Neutrophil (primary cell): ENCODE measurements at regions not wholly inside any gene's neighbourhood (a gene's known extent, or its start where the extent isn't known, plus 50 kb on each side); places are given as distances from the start of the nearest gene placed in this dataset.

Experiments
- H3K27ac ChIP-seq: fragments of 200-600 bp; sonication (generic); 2 replicates; pipeline ENCODE4 v1.5.1; 2016; ENCODE audit warnings: mild to moderate bottlenecking, moderate library complexity
- H3K27me3 ChIP-seq: fragments of 200-600 bp; sonication (generic); 2 replicates; pipeline ENCODE4 v1.6.0; 2016; ENCODE audit warnings: mild to moderate bottlenecking
- H3K36me3 ChIP-seq: fragments of 200-600 bp; sonication (generic); 2 replicates; pipeline ENCODE4 v1.5.1; 2017
- H3K4me1 ChIP-seq, 2 experiments: fragments of 200-600 bp in 1 of 2; sonication (generic) in 1 of 2; 1 replicate in 1 of 2; 2 replicates in 1 of 2; pipeline versions ENCODE4 v1.5.1 to v1.6.1; 2013 to 2016; ENCODE audit warnings: low read depth in 1 of 2, low read length in 1 of 2, mild to moderate bottlenecking in 1 of 2, moderate library complexity in 1 of 2; ENCODE audit not compliant: control insufficient read depth in 1 of 2, insufficient read depth in 1 of 2
- H3K4me3 ChIP-seq, 2 experiments: fragments of 200-600 bp in 1 of 2; sonication (generic) in 1 of 2; 1 replicate in 1 of 2; 2 replicates in 1 of 2; pipeline ENCODE4 v1.5.1; 2013 to 2016; ENCODE audit warnings: low read depth in 1 of 2, low read length in 1 of 2, mild to moderate bottlenecking in 1 of 2, moderate library complexity in 1 of 2
- H3K9me3 ChIP-seq: fragments of 200-600 bp; sonication (generic); 2 replicates; pipeline ENCODE4 v1.5.1; 2016
- CTCF ChIP-seq: fragments of 200-600 bp; sonication (generic); IDR thresholded peaks from 2 replicates; pipeline ENCODE4 v1.5.1; 2016; ENCODE audit warnings: antibody characterized with exemption

- no peaks in the 10 kb centered on the region for H3K9me3 ChIP-seq
- no peaks in the 10 kb centered on the region for H3K36me3 ChIP-seq
- no peak overlapping the region for H3K27ac ChIP-seq
- no peak for TF ChIP-seq CTCF
- H3K27me3 ChIP-seq, result no peaks in the 10 kb centered on the region
- H3K4me1 ChIP-seq, result peaks cover 16 to 25% of the 10 kb centered on the region in 2 experiments
- H3K4me3 ChIP-seq, result no peak overlapping the region
Observed at GRCh38 chr1:172823534-172823933, 164.6 kb downstream of the FASLG start.

- TF ChIP-seq CTCF, result no peak
- no peaks in the 10 kb centered on the region for H3K9me3 ChIP-seq
Observed at GRCh38 chr1:172824209-172824608, 165.3 kb downstream of the FASLG start.

GRCh38 chr1:172826096-172826741 lies 167.3 kb downstream of the FASLG start:
- Histone ChIP-seq H3K9me3 (no peaks in the 10 kb centered on the region), H3K36me3 (no peaks in the 10 kb centered on the region), H3K4me3 (no peak overlapping the region), H3K27ac (no peak overlapping the region), H3K27me3 (no peaks in the 10 kb centered on the region), H3K4me1 (peaks cover 16 to 25% of the 10 kb centered on the region in 2 experiments)
- no peak for TF ChIP-seq CTCF

More at GRCh38 chr1:172824209-172824608, 165.3 kb downstream of the FASLG start:
- peaks cover 16 to 25% of the 10 kb centered on the region in 2 experiments for H3K4me1 ChIP-seq
- no peak overlapping the region for H3K4me3 ChIP-seq
- H3K36me3 ChIP-seq, result no peaks in the 10 kb centered on the region
- peak overlapping the region; percentile 12 for H3K27ac ChIP-seq
- no peaks in the 10 kb centered on the region for H3K27me3 ChIP-seq

- H3K27ac ChIP-seq, result no peak overlapping the region
- no peaks in the 10 kb centered on the region for H3K9me3 ChIP-seq
- no peaks in the 10 kb centered on the region for H3K27me3 ChIP-seq
- no peak overlapping the region for H3K4me3 ChIP-seq
- peaks cover 16 to 25% of the 10 kb centered on the region in 2 experiments for H3K4me1 ChIP-seq
- TF ChIP-seq CTCF, result no peak
- H3K36me3 ChIP-seq, result no peaks in the 10 kb centered on the region
Observed at GRCh38 chr1:172827301-172827700, 168.4 kb downstream of the FASLG start.

- Histone ChIP-seq H3K27me3 (no peaks in the 10 kb centered on the region), H3K4me3 (no peak overlapping the region), H3K27ac (no peak overlapping the region), H3K9me3 (no peaks in the 10 kb centered on the region), H3K4me1 (peaks cover 16 to 25% of the 10 kb centered on the region in 2 experiments), H3K36me3 (no peaks in the 10 kb centered on the region)
- TF ChIP-seq CTCF, result no peak
Observed at GRCh38 chr1:172827841-172828240, 168.9 kb downstream of the FASLG start.
